Liver (tissue), 3 donors: ENCODE measurements at regions not wholly inside any gene's neighbourhood (a gene's known extent, or its start where the extent isn't known, plus 50 kb on each side); places are given as distances from the start of the nearest gene placed in this dataset.

Source experiments
- EGR1 ChIP-seq, 2 donors: IDR thresholded peaks; 2 replicates each; pipeline ENCODE4 v1.6.1; 2016 to 2018; ENCODE audit warnings: antibody characterized with exemption in 2 of 2, low read depth in 2 of 2
- FOXA1 ChIP-seq: IDR thresholded peaks from 2 replicates; pipeline ENCODE4 v1.6.1; 2016; ENCODE audit warnings: antibody characterized with exemption
- GABPA ChIP-seq, 2 donors: IDR thresholded peaks in 1 of 2; conservative IDR thresholded peaks in 1 of 2; 2 replicates each; pipeline ENCODE4 v1.6.1; 2016; ENCODE audit warnings: antibody characterized with exemption in 2 of 2, mild to moderate bottlenecking in 1 of 2, moderate library complexity in 1 of 2
- HNF4G ChIP-seq: IDR thresholded peaks from 2 replicates; pipeline ENCODE4 v1.6.1; 2016; ENCODE audit warnings: antibody characterized with exemption
- MAX ChIP-seq: IDR thresholded peaks from 2 replicates; pipeline ENCODE4 v1.6.1; 2016; ENCODE audit warnings: antibody characterized with exemption
- RAD21 ChIP-seq, 2 donors: IDR thresholded peaks; 2 replicates each; pipeline ENCODE4 v1.6.1; 2016; ENCODE audit warnings: antibody characterized with exemption in 2 of 2, mild to moderate bottlenecking in 2 of 2
- TAF1 ChIP-seq: conservative IDR thresholded peaks from 2 replicates; pipeline ENCODE4 v1.6.1; 2016; ENCODE audit warnings: antibody characterized with exemption, mild to moderate bottlenecking
- TF ChIP-seq, protein P1 (sequence below): fragments of 150-350 bp; IDR thresholded peaks from 2 replicates; pipeline ENCODE4 v1.5.1; 2017; ENCODE audit warnings: improper control_type of control experiment, low read depth, low read length; ENCODE audit not compliant: missing input control
- TF ChIP-seq, protein P2 (sequence below): IDR thresholded peaks from 2 replicates; pipeline ENCODE4 v1.6.1; 2016; ENCODE audit warnings: antibody characterized with exemption
- TF ChIP-seq, protein P3 (sequence below): IDR thresholded peaks from 2 replicates; pipeline ENCODE4 v1.6.1; 2016; ENCODE audit warnings: antibody characterized with exemption, mild to moderate bottlenecking
- TF ChIP-seq, protein P4 (sequence below): IDR thresholded peaks from 2 replicates; pipeline ENCODE4 v1.6.1; 2016; ENCODE audit warnings: antibody characterized with exemption
- donor health status: healthy.
- donor health status: healthy.

GRCh38 chr6:18326980-18327379 is 60.2 kb upstream of the RNF144B start:
- TF ChIP-seq, protein P1, sequence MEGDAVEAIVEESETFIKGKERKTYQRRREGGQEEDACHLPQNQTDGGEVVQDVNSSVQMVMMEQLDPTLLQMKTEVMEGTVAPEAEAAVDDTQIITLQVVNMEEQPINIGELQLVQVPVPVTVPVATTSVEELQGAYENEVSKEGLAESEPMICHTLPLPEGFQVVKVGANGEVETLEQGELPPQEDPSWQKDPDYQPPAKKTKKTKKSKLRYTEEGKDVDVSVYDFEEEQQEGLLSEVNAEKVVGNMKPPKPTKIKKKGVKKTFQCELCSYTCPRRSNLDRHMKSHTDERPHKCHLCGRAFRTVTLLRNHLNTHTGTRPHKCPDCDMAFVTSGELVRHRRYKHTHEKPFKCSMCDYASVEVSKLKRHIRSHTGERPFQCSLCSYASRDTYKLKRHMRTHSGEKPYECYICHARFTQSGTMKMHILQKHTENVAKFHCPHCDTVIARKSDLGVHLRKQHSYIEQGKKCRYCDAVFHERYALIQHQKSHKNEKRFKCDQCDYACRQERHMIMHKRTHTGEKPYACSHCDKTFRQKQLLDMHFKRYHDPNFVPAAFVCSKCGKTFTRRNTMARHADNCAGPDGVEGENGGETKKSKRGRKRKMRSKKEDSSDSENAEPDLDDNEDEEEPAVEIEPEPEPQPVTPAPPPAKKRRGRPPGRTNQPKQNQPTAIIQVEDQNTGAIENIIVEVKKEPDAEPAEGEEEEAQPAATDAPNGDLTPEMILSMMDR: no peak
- TF ChIP-seq FOXA1 (no peak), MAX (no peak), TAF1 (no peak), GABPA (IDR thresholded peaks at IDR 0.05 in 1 of 2, conservative IDR thresholded peaks at IDR 0.05 in 1 of 2) (no peak), EGR1 (IDR thresholded peaks at IDR 0.05; ENCODE audit: low read depth in 2 of 2) (no peak), HNF4G (no peak), RAD21 (IDR thresholded peaks at IDR 0.05) (no peak)
- TF ChIP-seq, protein P2, sequence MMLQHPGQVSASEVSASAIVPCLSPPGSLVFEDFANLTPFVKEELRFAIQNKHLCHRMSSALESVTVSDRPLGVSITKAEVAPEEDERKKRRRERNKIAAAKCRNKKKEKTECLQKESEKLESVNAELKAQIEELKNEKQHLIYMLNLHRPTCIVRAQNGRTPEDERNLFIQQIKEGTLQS: no peak
- TF ChIP-seq, protein P3, sequence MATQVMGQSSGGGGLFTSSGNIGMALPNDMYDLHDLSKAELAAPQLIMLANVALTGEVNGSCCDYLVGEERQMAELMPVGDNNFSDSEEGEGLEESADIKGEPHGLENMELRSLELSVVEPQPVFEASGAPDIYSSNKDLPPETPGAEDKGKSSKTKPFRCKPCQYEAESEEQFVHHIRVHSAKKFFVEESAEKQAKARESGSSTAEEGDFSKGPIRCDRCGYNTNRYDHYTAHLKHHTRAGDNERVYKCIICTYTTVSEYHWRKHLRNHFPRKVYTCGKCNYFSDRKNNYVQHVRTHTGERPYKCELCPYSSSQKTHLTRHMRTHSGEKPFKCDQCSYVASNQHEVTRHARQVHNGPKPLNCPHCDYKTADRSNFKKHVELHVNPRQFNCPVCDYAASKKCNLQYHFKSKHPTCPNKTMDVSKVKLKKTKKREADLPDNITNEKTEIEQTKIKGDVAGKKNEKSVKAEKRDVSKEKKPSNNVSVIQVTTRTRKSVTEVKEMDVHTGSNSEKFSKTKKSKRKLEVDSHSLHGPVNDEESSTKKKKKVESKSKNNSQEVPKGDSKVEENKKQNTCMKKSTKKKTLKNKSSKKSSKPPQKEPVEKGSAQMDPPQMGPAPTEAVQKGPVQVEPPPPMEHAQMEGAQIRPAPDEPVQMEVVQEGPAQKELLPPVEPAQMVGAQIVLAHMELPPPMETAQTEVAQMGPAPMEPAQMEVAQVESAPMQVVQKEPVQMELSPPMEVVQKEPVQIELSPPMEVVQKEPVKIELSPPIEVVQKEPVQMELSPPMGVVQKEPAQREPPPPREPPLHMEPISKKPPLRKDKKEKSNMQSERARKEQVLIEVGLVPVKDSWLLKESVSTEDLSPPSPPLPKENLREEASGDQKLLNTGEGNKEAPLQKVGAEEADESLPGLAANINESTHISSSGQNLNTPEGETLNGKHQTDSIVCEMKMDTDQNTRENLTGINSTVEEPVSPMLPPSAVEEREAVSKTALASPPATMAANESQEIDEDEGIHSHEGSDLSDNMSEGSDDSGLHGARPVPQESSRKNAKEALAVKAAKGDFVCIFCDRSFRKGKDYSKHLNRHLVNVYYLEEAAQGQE: no peak
- TF ChIP-seq, protein P4, sequence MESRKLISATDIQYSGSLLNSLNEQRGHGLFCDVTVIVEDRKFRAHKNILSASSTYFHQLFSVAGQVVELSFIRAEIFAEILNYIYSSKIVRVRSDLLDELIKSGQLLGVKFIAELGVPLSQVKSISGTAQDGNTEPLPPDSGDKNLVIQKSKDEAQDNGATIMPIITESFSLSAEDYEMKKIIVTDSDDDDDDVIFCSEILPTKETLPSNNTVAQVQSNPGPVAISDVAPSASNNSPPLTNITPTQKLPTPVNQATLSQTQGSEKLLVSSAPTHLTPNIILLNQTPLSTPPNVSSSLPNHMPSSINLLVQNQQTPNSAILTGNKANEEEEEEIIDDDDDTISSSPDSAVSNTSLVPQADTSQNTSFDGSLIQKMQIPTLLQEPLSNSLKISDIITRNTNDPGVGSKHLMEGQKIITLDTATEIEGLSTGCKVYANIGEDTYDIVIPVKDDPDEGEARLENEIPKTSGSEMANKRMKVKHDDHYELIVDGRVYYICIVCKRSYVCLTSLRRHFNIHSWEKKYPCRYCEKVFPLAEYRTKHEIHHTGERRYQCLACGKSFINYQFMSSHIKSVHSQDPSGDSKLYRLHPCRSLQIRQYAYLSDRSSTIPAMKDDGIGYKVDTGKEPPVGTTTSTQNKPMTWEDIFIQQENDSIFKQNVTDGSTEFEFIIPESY: no peak
